HG02884 (cell line): ENCODE measurements at regions not wholly inside any gene's neighbourhood (a gene's known extent, or its start where the extent isn't known, plus 50 kb on each side); places are given as distances from the start of the nearest gene placed in this dataset.
A peak's percentile ranks its signal among the peaks of the same experiment; 100 is the strongest.
"Not testable (repeated sequence)": the region's sequence is repeated elsewhere in the genome, so short reads cannot be mapped to it uniquely, and the experiment has no call there.

Experiments
- ATAC-seq: cut with Tn5 transposase; IDR thresholded peaks from one replicate; pipeline ENCODE4 v1.9.1; 2021; ENCODE audit warnings: mild to moderate bottlenecking, moderate library complexity; ENCODE audit not compliant: unreplicated experiment

GRCh38 chr20:50325215-50325614, 134.6 kb downstream of the CEBPB start:
- no peak for ATAC-seq

- no peak for ATAC-seq
Observed at GRCh38 chr20:50325651-50326050, 135.0 kb downstream of the CEBPB start.

GRCh38 chr20:50327666-50328065, 137.0 kb downstream of the CEBPB start:
- no peak for ATAC-seq

DNA sequence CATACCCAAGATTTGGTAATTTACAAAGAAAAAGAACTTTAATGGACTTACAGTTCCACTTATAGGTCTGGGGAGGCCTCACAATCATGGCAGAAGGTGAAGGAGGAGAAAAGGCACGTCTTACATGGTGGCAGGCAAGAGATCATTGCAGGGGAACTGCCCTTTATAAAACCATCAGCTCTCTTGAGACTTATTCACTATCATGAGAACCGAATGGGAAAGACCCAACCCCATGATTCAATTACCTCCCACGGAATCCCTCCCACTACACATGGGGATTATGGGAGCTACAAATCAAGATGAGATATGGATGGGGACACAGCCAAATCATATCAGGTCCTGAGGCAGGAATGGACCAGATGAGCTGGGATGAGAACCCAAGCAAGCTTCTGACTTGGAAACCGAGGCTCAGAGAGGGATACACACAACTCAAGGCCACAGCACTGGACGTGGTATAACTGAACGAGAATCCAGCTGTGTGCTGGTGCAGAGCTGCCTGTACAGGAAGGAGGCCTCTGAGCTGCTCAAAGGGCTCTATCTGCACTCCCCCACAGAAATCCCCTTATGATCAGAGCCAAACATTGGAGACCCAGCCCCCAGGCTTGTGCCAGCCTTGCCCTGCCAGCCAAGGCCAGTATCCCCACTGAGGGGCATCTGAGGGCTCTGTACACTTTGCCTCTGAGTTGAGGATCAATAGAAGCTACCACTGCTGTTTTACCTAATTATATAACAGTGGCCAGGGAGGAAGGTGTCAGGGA, 137.8 kb downstream of the CEBPB start:
- no peak for ATAC-seq

DNA sequence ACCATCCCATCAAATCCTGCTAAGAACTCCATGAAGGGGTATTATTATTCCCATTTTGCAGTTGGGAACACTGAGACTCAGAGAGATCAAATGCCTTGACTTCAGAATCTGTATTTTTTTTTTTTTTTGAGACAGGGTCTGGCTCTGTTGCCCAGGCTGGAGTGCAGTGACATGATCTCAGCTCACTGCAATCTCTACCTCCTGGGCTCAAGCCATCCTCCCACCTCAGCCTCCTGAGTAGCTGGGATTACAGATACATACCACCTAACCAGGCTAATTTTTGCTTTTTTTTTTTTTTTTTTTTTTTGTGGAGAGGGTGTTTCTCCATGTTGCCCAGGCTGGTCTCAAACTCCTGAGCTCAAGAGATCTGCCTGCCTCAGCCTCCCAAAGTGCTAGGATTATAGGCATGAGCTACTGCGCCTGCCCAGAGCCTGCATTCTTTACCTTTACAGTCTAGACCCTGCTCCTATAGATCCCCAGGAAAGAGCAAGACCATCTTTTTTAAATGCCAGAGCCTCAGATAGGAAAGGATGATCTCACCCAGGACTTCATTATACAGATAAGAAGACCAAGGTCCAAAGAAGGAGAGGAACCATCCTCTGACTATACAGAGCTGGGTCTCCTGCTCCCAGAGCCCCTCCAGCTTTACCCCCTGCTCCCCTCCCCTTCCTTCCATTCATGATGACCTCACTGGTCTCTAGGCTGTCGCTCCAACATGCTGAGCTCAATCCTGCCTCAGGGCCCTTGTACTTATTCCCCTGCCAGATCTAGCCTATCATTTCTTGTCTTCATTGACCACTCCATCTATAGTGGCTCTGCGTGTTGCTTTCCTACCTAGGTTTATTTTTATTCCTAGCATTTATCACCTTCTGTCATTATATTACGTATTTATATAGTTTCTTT, 138.6 kb downstream of the CEBPB start:
- no peak for ATAC-seq

DNA sequence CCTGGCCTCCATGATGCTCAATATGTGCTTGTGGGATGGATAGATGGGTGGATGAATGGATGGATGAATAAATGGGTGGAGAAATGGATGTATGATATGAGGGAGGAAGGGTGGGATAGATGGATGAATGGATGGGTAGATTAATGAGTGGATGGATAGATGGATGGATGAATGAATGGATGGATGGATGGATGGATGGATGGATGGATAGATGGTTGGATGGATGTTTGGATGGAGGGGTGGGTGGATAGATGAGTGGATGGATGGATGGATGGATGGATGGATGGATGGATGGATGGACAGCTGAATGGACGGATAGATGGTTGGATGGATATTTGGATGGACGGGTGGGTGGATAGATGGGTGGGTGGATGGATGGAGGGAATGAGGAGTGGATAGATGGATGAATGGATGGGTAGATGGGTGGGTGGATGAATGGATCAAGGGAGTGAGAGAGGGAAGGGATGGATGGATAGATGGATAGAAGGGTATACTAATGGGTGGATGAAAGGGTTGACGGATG, 139.4 kb downstream of the CEBPB start:
- no peak for ATAC-seq

DNA sequence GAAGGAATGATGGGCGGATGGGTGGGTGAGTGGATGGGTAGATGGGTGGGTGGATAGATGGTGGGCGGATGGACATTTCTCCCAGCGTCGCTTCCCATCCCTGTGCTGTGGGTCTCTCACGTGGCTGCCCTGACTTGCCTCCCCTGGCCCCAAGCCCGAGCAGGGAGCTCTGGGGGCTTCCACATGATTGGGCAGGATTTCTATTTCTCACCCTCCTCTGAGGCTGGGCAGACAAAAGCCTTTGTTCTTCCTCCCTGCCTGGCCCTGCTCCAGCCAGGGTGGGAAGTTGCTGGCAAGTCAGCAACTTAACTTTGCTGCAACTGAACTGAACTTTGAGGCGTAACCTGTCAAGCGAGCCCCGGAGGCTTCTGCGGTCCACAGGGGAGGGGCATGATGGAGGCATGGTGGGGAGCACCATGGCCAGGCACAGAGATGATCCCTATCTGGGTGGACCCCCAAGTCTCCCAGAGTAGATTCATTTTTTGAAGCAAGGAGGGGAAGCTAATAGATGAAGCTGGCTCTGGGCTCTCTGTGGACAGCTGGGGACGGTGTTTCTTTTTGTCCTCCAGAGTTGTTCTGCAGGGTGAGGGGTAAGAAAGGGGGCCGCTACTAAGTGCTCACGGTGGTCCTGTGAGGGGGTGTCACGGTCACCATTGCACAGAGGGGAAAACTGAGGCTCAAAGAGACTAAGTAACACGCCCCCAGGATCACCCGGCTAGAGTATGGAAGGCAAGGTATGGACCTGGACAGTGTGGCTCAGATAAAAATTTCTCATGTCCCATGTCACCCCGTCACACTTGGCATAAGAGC, 140.1 kb downstream of the CEBPB start:
- ATAC-seq: no peak

DNA sequence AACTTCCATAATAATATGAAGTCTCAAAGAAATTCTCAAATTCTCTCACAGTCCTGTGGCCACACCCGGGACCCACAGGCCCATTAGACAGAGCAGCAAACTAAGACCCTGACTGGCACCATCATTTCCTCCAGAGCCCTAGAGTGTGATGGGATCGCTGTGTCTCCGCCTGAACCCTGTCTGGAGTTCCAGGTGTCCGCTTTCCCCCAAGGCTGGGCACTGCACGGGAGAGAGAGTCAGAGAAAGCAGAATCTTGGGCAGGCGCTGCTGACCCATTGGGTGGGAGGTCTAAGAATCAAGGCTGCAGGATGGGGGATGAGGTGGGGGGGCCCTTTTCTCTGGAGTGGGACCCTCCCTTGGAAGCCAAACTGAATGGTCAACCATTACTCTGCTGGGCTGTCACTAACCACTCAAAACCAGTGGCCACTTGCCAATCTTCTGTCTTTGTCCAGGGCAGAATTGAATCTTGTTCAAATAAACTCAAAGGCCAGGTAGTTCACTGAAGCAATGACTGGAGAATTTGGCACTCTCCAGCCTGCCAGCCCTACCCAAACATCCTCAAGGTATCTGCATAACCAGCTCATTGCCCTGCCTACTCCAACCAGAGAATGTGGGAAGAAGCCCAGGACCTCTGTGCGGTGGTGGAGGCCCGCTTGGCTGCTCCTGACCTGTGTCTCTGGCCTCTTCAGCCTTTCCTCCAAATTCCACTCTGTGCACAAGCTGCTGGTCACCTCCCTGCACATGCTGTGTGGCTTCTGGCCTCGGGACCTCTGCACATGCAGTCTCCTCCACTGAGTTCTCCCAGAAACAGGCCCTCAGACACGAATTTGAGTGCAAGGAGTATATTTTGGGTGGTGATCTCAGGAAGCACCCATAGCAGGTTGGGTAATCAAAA, 141.1 kb downstream of the CEBPB start:
- no peak for ATAC-seq

- no peak for ATAC-seq
Observed at GRCh38 chr20:50332491-50332980, 141.9 kb downstream of the CEBPB start.

DNA sequence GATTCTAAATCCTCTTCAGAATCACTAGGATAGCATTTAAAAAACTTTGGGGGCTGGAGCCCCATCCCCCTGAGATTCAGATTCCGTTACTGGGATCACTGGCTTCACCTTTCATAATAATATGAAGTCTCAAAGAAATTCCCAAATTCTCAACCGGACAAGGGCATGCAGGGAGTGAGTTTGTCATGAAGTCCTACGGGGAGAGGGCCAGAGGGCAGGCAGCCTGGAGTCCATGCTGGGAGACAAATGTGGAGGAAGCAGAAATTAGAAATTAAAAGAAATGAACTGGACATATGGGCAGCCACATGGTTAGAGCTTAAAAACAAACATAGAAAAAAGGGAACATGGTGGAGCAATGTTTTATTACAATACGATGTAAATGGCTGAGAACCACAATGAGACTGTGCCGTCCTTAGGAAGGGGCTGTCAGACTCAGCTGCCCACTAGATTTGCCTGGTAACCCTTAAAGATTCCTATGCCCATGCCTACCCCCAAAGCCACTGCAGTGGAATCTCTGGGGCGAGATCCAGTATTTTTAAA, 142.6 kb downstream of the CEBPB start:
- ATAC-seq: no peak

- ATAC-seq: no peak
Observed at GRCh38 chr20:50333812-50334211, 143.2 kb downstream of the CEBPB start.

GRCh38 chr20:50334512-50334911, 143.9 kb downstream of the CEBPB start:
- not testable (repeated sequence) for ATAC-seq

DNA sequence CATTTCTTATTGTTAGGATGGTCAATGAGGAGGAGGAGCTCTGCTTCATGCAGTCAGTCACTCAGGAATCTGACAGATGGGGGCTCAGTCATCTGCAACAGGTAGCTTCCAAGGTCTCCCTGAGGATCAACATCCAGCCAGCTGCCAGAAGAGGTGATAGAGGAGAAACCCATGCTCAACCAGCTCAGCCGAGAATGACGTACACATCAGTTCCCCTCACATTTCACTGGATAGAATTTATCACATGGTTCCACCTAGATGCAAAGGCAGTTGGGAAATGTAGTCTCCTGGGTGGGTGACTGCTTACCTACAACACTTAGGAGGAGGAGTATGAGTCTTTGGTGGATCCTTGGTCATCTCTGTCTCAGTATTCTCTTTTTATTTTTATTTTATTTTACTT, 144.5 kb downstream of the CEBPB start:
- ATAC-seq: no peak

- no peak for ATAC-seq
Observed at GRCh38 chr20:50335866-50336265, 145.2 kb downstream of the CEBPB start.

- no peak for ATAC-seq
Observed at GRCh38 chr20:50336661-50337060, 146.0 kb downstream of the CEBPB start.

GRCh38 chr20:50337521-50338466, 147.2 kb downstream of the CEBPB start:
- no peak for ATAC-seq

DNA sequence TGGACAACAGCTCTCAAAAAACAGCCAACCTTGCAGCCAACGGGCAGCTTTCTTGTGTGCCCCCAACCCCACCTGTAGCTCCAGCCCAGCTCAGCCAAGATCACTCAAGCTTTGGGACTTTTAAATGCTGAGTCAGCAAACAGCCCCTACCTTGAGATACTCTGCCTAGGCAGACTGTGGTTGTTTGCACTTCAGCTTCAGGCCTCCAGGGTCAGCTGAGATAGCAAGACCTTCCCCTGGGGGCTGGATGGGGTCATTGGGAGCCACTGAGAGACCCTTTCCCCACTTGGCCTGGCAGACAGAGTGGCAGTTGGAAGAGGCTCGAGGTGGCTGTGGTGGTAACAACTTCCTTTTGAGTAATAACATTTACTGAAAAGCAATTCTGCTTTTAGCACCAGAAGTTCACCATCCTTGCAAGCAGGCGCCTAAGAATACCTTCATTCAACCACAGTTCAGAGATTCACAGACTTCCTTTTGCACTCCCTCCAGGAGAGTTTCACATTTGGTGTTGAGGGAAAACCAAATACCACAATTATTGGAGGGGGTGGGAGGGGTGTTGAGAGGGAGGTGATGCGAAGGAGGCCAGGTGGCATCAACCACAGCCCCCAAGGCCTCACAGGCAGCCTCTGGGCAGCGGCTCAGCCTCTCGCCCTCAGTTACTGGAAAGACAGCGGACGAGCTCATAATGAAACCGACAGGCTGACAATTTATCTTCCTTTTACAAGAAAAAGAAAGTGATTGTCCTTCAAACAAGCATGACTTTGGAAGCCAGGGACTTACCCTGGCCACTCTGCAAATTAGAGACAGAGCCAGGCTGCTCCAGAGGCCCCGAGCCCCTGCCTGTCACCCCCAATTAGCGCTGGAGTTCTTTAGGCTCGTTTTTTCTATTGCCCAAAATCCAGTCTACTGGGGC, 148.1 kb downstream of the CEBPB start:
- peak; percentile 66 for ATAC-seq
